NCI-H345 treated with DMSO at 0.1 percent for 48 hours (cell line): ENCODE measurements at regions not wholly inside any gene's neighbourhood (a gene's known extent, or its start where the extent isn't known, plus 50 kb on each side); places are given as distances from the start of the nearest gene placed in this dataset.
"Not testable (repeated sequence)": the region's sequence is repeated elsewhere in the genome, so short reads cannot be mapped to it uniquely, and the experiment has no call there.

Source experiments
- DNase-seq: peaks from one replicate; lab custom pipeline; 2025; ENCODE audit not compliant: unreplicated experiment; lab: John Stamatoyannopoulos, UW

GRCh38 chr10:23869548-23869947 is 339.4 kb upstream of the KIAA1217 start:
- DNase-seq: no peak

- DNase-seq: no peak
Measured at GRCh38 chr10:23869996-23870395, 338.9 kb upstream of the KIAA1217 start.

GRCh38 chr10:23870651-23871610 is 338.0 kb upstream of the KIAA1217 start:
- DNase-seq: no peak

- DNase-seq: no peak
Measured at GRCh38 chr10:23872290-23872689, 336.6 kb upstream of the KIAA1217 start.

GRCh38 chr10:23877791-23878320 is 331.1 kb upstream of the KIAA1217 start:
- DNase-seq: no peak

GRCh38 chr10:23884670-23885069 is 324.3 kb upstream of the KIAA1217 start:
- no peak for DNase-seq

GRCh38 chr10:23885853-23886252 is 323.1 kb upstream of the KIAA1217 start:
- no peak for DNase-seq

- DNase-seq: no peak
Measured at GRCh38 chr10:23886355-23886754, 322.6 kb upstream of the KIAA1217 start.

GRCh38 chr10:23891301-23891700 is 317.6 kb upstream of the KIAA1217 start:
- no peak for DNase-seq

- DNase-seq: no peak
Measured at GRCh38 chr10:23892296-23892695, 316.6 kb upstream of the KIAA1217 start.

- no peak for DNase-seq
Measured at GRCh38 chr10:23897267-23897666, 311.7 kb upstream of the KIAA1217 start.

GRCh38 chr10:23897861-23898260 is 311.1 kb upstream of the KIAA1217 start:
- no peak for DNase-seq

GRCh38 chr10:23899166-23899565 is 309.8 kb upstream of the KIAA1217 start:
- no peak for DNase-seq

GRCh38 chr10:23910291-23910690 is 298.6 kb upstream of the KIAA1217 start:
- no peak for DNase-seq

GRCh38 chr10:23912884-23913404 is 296.0 kb upstream of the KIAA1217 start:
- DNase-seq: no peak

GRCh38 chr10:23914641-23915040 is 294.3 kb upstream of the KIAA1217 start:
- no peak for DNase-seq

- DNase-seq: no peak
Measured at GRCh38 chr10:23917251-23917840, 291.6 kb upstream of the KIAA1217 start.

- no peak for DNase-seq
Measured at GRCh38 chr10:23918090-23918723, 290.7 kb upstream of the KIAA1217 start.

- DNase-seq: no peak
Measured at GRCh38 chr10:23918839-23919238, 290.1 kb upstream of the KIAA1217 start.

GRCh38 chr10:23927576-23928325 is 281.2 kb upstream of the KIAA1217 start:
- no peak for DNase-seq

GRCh38 chr10:23934023-23934422 is 274.9 kb upstream of the KIAA1217 start:
- DNase-seq: not testable (repeated sequence)
